OCI-LY7 (cell line): ENCODE measurements at regions not wholly inside any gene's neighbourhood (a gene's known extent, or its start where the extent isn't known, plus 50 kb on each side); places are given as distances from the start of the nearest gene placed in this dataset.

Source experiments
- CTCF ChIP-seq: fragments of 200-600 bp; sonication (generic); conservative IDR thresholded peaks from 2 replicates; pipeline ENCODE4 v1.5.1; 2014; ENCODE audit warnings: mild to moderate bottlenecking, antibody characterized with exemption, low read length, moderate library complexity, mixed read lengths
- EZH2phosphoT487 ChIP-seq: fragments of 200-600 bp; sonication (generic); IDR thresholded peaks from 2 replicates; pipeline ENCODE4 v1.6.1; 2018; ENCODE audit warnings: low read depth, borderline replicate concordance, mild to moderate bottlenecking, mixed run types, antibody characterized with exemption, low read length, moderate library complexity, mixed read lengths

GRCh38 chr16:80489173-80489572, 51.6 kb upstream of the DYNLRB2 start:
- no peak for TF ChIP-seq CTCF
- TF ChIP-seq EZH2phosphoT487 = no peak
